Nephron (organoid): ENCODE measurements at regions not wholly inside any gene's neighbourhood (a gene's known extent, or its start where the extent isn't known, plus 50 kb on each side); places are given as distances from the start of the nearest gene placed in this dataset.

Experiments
- H3K27ac Mint-ChIP-seq, 3 experiments: 2 replicates each; pipeline ENCODE4 v1.8.0; 2020; ENCODE audit warnings: mixed read lengths in 3 of 3, mild to moderate bottlenecking in 2 of 3, moderate library complexity in 1 of 3
- H3K27me3 Mint-ChIP-seq: 2 replicates; pipeline ENCODE4 v1.8.0; 2021; ENCODE audit warnings: low read depth, mild to moderate bottlenecking, moderate library complexity, mixed read lengths
- H3K36me3 Mint-ChIP-seq: 2 replicates; pipeline ENCODE4 v1.8.0; 2020; ENCODE audit warnings: low read depth, mixed read lengths
- H3K4me1 Mint-ChIP-seq: 2 replicates; pipeline ENCODE4 v1.8.0; 2020; ENCODE audit warnings: mixed read lengths
- H3K4me3 Mint-ChIP-seq, 3 experiments: 2 replicates each; pipeline ENCODE4 v1.8.0; 2020; ENCODE audit warnings: mild to moderate bottlenecking in 3 of 3, mixed read lengths in 3 of 3, moderate library complexity in 2 of 3
- H3K9me3 Mint-ChIP-seq: 2 replicates; pipeline ENCODE4 v1.8.0; 2020; ENCODE audit warnings: mixed read lengths
- TF ChIP-seq, protein P1 (sequence below), 3 experiments: fragments of 200-600 bp; sonication (generic); IDR thresholded peaks; one replicate each; pipeline ENCODE4 v1.5.0; 2021; ENCODE audit warnings: antibody characterized with exemption in 3 of 3; ENCODE audit not compliant: unreplicated experiment in 3 of 3

DNA sequence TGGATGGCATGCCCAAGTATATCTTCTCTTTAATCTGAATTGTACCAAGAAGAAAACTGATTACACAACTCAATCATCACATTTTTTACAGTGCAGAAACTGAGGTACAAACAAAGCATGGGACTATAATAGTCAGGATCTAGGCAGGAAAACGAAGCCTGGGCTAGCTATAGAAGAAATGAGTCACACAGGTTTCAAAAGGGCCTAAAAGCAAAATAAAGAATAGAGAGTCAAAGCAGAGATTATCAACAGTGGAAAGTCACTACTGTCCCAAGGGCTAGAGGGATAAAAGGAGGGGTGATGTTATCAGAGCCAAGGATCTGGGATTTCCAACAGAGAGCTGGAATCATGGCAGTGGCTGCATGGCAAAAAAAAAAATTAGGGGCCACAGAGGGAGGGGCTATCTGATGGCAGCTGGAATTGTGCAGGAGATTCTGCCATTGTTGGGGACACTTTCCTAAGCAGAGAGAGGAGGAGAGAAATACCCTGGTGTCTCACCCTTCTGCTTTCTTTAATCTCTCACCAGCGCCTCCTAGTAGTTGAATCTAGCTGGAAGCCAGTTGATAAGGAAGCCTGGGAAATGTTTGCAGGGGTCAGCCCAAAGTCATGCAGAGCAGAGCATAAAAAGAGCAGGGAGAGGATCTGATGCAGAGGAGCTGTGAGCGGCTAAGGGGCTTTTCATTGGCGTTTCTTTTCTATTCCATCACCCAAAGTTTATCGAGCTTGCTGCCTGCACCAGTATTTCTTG is 343.2 kb downstream of the ACTL7B start:
- H3K4me3 Mint-ChIP-seq, result no peak overlapping the region

DNA sequence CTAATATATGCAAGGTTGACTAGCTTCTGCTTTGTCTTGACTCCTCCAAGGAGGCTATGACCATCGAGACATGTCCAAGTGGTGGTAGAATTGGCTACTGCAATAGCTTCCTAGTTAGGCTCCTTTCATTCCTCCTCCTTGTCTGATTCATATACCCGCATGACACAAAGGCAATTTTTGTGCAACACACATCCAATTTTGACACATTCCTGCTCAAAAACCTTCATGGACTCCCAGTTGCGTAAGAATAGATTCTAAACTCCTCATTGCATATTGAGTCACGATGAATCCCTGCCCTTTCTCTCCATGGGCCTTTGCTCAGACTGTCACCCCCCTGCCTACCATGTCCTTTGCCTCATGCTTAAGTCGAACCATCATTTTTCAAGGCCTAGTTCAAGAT is 344.5 kb downstream of the ACTL7B start:
- TF ChIP-seq, protein P1, sequence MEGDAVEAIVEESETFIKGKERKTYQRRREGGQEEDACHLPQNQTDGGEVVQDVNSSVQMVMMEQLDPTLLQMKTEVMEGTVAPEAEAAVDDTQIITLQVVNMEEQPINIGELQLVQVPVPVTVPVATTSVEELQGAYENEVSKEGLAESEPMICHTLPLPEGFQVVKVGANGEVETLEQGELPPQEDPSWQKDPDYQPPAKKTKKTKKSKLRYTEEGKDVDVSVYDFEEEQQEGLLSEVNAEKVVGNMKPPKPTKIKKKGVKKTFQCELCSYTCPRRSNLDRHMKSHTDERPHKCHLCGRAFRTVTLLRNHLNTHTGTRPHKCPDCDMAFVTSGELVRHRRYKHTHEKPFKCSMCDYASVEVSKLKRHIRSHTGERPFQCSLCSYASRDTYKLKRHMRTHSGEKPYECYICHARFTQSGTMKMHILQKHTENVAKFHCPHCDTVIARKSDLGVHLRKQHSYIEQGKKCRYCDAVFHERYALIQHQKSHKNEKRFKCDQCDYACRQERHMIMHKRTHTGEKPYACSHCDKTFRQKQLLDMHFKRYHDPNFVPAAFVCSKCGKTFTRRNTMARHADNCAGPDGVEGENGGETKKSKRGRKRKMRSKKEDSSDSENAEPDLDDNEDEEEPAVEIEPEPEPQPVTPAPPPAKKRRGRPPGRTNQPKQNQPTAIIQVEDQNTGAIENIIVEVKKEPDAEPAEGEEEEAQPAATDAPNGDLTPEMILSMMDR (IDR thresholded peaks at IDR 0.05; ENCODE audit: unreplicated experiment in 3 of 3), result no peak
- Mint-ChIP-seq H3K4me1 (no peaks in the 10 kb centered on the region), H3K36me3 (no peaks in the 10 kb centered on the region), H3K9me3 (peaks cover 14% of the 10 kb centered on the region), H3K27me3 (peaks cover 6% of the 10 kb centered on the region), H3K4me3 (no peak overlapping the region), H3K27ac (no peak overlapping the region)

More for the DNA sequence above, 343.2 kb downstream of the ACTL7B start:
- TF ChIP-seq, protein P1 (IDR thresholded peaks at IDR 0.05; ENCODE audit: unreplicated experiment in 3 of 3), result no peak
- Mint-ChIP-seq H3K27ac (no peak overlapping the region), H3K36me3 (no peaks in the 10 kb centered on the region), H3K4me1 (peaks cover 6% of the 10 kb centered on the region), H3K9me3 (peaks cover 10% of the 10 kb centered on the region), H3K27me3 (peaks cover 7% of the 10 kb centered on the region)

DNA sequence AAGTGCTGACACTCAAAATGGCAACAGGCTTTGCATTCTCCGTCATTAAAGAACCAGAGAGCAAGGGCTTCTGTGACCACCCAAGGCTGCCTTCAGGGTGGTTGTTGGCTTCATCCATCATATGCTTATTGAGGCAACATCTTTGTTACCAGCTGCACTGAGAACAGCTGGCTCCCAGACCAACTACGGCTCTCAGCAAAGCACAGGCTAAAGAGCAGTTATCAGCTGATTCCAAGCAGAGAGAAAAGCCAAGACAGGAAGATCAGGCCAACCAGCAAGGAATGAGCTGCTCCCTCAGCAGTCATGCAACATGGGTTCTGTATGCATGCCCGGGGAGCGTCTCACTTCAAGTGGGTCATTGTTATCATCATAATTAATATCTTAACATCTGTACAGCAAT is 358.9 kb downstream of the ACTL7B start:
- Mint-ChIP-seq H3K4me1 (no peaks in the 10 kb centered on the region), H3K27ac (no peak overlapping the region), H3K36me3 (no peaks in the 10 kb centered on the region), H3K4me3 (no peak overlapping the region), H3K27me3 (peaks cover 19% of the 10 kb centered on the region), H3K9me3 (peaks cover 26% of the 10 kb centered on the region)
- TF ChIP-seq, protein P1 (IDR thresholded peaks at IDR 0.05; ENCODE audit: unreplicated experiment in 3 of 3), result no peak

DNA sequence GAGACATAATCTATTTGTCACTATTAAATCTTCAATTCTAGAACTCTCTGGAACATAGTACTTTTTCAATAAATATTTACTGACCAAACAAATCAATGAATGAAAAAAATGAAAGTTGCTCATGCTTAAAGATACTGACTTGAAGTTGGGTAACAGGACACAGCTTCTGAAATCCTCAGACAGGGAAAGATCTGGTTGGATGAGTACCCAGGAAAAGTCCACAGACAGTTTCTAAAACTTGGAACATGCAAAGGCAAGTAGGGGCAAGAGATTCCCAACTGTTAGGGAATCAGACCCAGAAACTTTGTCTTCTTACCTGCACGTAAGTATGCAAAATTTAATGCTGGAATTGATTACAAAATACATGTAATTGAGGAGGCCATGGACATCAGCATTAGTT is 366.2 kb downstream of the ACTL7B start:
- Mint-ChIP-seq H3K4me3 (no peak overlapping the region), H3K9me3 (peaks cover 4% of the 10 kb centered on the region), H3K27me3 (peaks cover 5% of the 10 kb centered on the region), H3K27ac (no peak overlapping the region), H3K4me1 (no peaks in the 10 kb centered on the region), H3K36me3 (no peaks in the 10 kb centered on the region)
- TF ChIP-seq, protein P1 (IDR thresholded peaks at IDR 0.05; ENCODE audit: unreplicated experiment in 3 of 3), result no peak

DNA sequence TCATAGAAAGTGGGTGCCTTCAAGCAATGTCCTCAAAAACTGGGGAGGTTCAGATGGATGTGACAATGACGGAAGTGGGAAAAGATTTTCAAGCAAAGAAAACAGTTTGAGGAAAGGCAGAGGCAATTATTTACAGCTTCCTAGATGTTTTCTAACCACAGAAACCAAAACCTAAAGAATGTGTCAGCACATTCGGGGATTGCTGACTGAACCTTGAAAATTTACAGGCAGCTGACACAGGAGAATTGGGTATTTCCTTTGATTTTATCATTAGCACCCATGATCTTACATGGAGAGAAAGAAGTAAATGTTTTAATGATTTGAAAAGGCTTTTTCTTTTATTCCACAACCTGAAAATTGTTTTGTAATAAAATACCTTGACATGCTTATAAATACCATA is 369.0 kb downstream of the ACTL7B start:
- H3K9me3 Mint-ChIP-seq, result peaks cover 4% of the 10 kb centered on the region
- H3K4me3 Mint-ChIP-seq, result no peak overlapping the region
- H3K4me1 Mint-ChIP-seq, result no peaks in the 10 kb centered on the region
- TF ChIP-seq, protein P1 (IDR thresholded peaks at IDR 0.05; ENCODE audit: unreplicated experiment in 3 of 3), result no peak
- no peak overlapping the region for H3K27ac Mint-ChIP-seq
- no peaks in the 10 kb centered on the region for H3K36me3 Mint-ChIP-seq
- peaks cover 11% of the 10 kb centered on the region for H3K27me3 Mint-ChIP-seq

DNA sequence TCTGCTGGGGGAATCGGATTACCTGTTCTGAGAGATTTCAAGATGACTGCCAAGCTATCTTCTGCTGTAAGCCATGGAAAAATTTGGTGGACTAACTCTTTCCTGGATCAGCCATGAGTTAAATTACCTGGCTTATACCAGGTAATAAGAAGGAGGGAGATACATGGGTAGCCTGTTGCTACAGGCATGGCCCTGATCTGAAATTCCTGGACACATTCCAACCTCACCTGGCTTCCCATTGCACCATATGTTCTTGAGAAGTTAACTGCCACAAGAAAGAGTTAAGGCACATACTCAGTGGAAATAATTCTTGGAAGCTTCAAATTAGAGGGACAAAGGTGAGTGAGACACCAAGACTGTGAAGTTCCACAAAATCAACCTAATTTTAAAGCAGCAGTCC is 371.3 kb downstream of the ACTL7B start:
- Mint-ChIP-seq H3K27ac (no peak overlapping the region), H3K4me3 (no peak overlapping the region), H3K4me1 (no peaks in the 10 kb centered on the region), H3K36me3 (no peaks in the 10 kb centered on the region), H3K27me3 (peaks cover 11% of the 10 kb centered on the region), H3K9me3 (peaks cover 4% of the 10 kb centered on the region)
- TF ChIP-seq, protein P1 (IDR thresholded peaks at IDR 0.05; ENCODE audit: unreplicated experiment in 3 of 3), result no peak
